SK-N-MC (cell line): ENCODE measurements at regions not wholly inside any gene's neighbourhood (a gene's known extent, or its start where the extent isn't known, plus 50 kb on each side); places are given as distances from the start of the nearest gene placed in this dataset.

ENCODE experiments used
- EZH2 ChIP-seq: fragments of 200-600 bp; sonication (generic); IDR thresholded peaks from one replicate; pipeline ENCODE4 v1.6.1; 2017; ENCODE audit warnings: antibody characterized with exemption
- POLR2AphosphoS5 ChIP-seq: IDR thresholded peaks from 2 replicates; pipeline ENCODE4 v1.6.1; 2012; ENCODE audit warnings: mild to moderate bottlenecking, low read depth, low read length, borderline replicate concordance

- no peak for TF ChIP-seq POLR2AphosphoS5
- TF ChIP-seq EZH2 = no peak
Measured at GRCh38 chr2:18741895-18742732, 152.7 kb upstream of the NT5C1B start.
